Mesendoderm (in vitro differentiated cells): ENCODE measurements at regions not wholly inside any gene's neighbourhood (a gene's known extent, or its start where the extent isn't known, plus 50 kb on each side); places are given as distances from the start of the nearest gene placed in this dataset.
A peak's percentile ranks its signal among the peaks of the same experiment; 100 is the strongest.

Experiments used
- DNase-seq: peaks from one replicate; pipeline ENCODE4 v3.0.0; 2013
- H2AK5ac ChIP-seq: 2 replicates; pipeline ENCODE4 v1.6.1; 2013; ENCODE audit warnings: low read length, inconsistent platforms
- H2BK120ac ChIP-seq: 2 replicates; pipeline ENCODE4 v1.6.1; 2013; ENCODE audit warnings: low read depth, mild to moderate bottlenecking, low read length, moderate library complexity, mixed read lengths
- H2BK15ac ChIP-seq: replicated peaks from 2 replicates; pipeline ENCODE4 v1.6.1; 2013; ENCODE audit warnings: low read depth, mild to moderate bottlenecking, moderate library complexity
- H2BK5ac ChIP-seq: 2 replicates; pipeline ENCODE4 v1.6.1; 2013; ENCODE audit warnings: low read length, inconsistent platforms
- H3K18ac ChIP-seq: 2 replicates; pipeline ENCODE4 v1.6.1; 2013; ENCODE audit warnings: mild to moderate bottlenecking, low read length, mixed read lengths
- H3K23ac ChIP-seq: one replicate; pipeline ENCODE4 v1.6.1; 2013; ENCODE audit warnings: low read length
- H3K27ac ChIP-seq: 2 replicates; pipeline ENCODE4 v1.5.1; 2013; ENCODE audit warnings: low read depth, mild to moderate bottlenecking, inconsistent platforms, low read length, moderate library complexity
- H3K27me3 ChIP-seq: 2 replicates; pipeline ENCODE4 v1.6.1; 2013; ENCODE audit warnings: low read length, control low read depth, mild to moderate bottlenecking, inconsistent platforms; ENCODE audit not compliant: insufficient read depth, poor library complexity
- H3K36me3 ChIP-seq: 2 replicates; pipeline ENCODE4 v1.6.1; 2013; ENCODE audit warnings: low read length, inconsistent platforms; ENCODE audit not compliant: control insufficient read depth, insufficient read depth
- H3K4ac ChIP-seq: one replicate; pipeline ENCODE4 v1.6.1; 2013; ENCODE audit warnings: low read depth, mild to moderate bottlenecking, low read length, moderate library complexity
- H3K4me1 ChIP-seq: 2 replicates; pipeline ENCODE4 v1.6.1; 2013; ENCODE audit warnings: low read depth, low read length, inconsistent platforms; ENCODE audit not compliant: control insufficient read depth
- H3K4me2 ChIP-seq: 2 replicates; pipeline ENCODE4 v1.6.1; 2013; ENCODE audit warnings: low read length
- H3K4me3 ChIP-seq: 2 replicates; pipeline ENCODE4 v1.5.1; 2013; ENCODE audit warnings: mild to moderate bottlenecking, low read length
- H3K56ac ChIP-seq: one replicate; pipeline ENCODE4 v1.6.1; 2013; ENCODE audit warnings: low read length
- H3K79me1 ChIP-seq: 2 replicates; pipeline ENCODE4 v1.6.1; 2013; ENCODE audit warnings: low read length, inconsistent platforms
- H3K79me2 ChIP-seq: 2 replicates; pipeline ENCODE4 v1.6.1; 2013; ENCODE audit warnings: mild to moderate bottlenecking, low read length; ENCODE audit not compliant: control insufficient read depth, insufficient read depth
- H3K9ac ChIP-seq: 2 replicates; pipeline ENCODE4 v1.6.1; 2013; ENCODE audit warnings: low read length, inconsistent platforms
- H4K5ac ChIP-seq: one replicate; pipeline ENCODE4 v1.6.1; 2013; ENCODE audit warnings: low read length
- H4K8ac ChIP-seq: one replicate; pipeline ENCODE4 v1.6.1; 2013; ENCODE audit warnings: low read depth, mild to moderate bottlenecking, control low read depth, low read length, moderate library complexity
- WGBS: extraction: QIAGEN DNeasy Blood & Tissue Kit; methylation state at CpG from one replicate; pipeline ENCODE4 v1.1.7; 2013; ENCODE audit warnings: low lambda C conversion rate, missing lambda C conversion rate; ENCODE audit not compliant: insufficient coverage; ENCODE audit errors: extremely low coverage; 5-methylcytosine and 5-hydroxymethylcytosine counted together

GRCh38 chr4:186886759-186887158 lies 163.1 kb upstream of the FAT1 start:
- no peak overlapping the region for H3K9ac ChIP-seq
- H3K23ac ChIP-seq, result no peak overlapping the region
- H3K18ac ChIP-seq, result no peak overlapping the region
- no peaks in the 10 kb centered on the region for H3K27me3 ChIP-seq
- H3K27ac ChIP-seq, result no peak overlapping the region
- no peaks in the 10 kb centered on the region for H3K79me2 ChIP-seq
- H3K79me1 ChIP-seq, result no peaks in the 10 kb centered on the region
- H2BK120ac ChIP-seq, result no peak overlapping the region
- H2BK5ac ChIP-seq, result no peak overlapping the region
- peak; percentile 4 for DNase-seq
- H3K56ac ChIP-seq, result no peak overlapping the region
- no peaks in the 10 kb centered on the region for H3K4me1 ChIP-seq
- no peak overlapping the region for H2BK15ac ChIP-seq
- no peak overlapping the region for H2AK5ac ChIP-seq
- H4K5ac ChIP-seq, result no peak overlapping the region
- H3K36me3 ChIP-seq, result no peaks in the 10 kb centered on the region
- H3K4me3 ChIP-seq, result no peak overlapping the region
- WGBS, result no CpG with 5 or more reads among the region's 2 CpGs
- H3K4ac ChIP-seq, result no peak overlapping the region
- H4K8ac ChIP-seq, result no peak overlapping the region
- H3K4me2 ChIP-seq, result no peak overlapping the region

- Histone ChIP-seq H4K5ac (no peak overlapping the region), H3K18ac (no peak overlapping the region), H3K79me1 (no peaks in the 10 kb centered on the region), H2AK5ac (no peak overlapping the region), H4K8ac (no peak overlapping the region), H3K36me3 (no peaks in the 10 kb centered on the region), H3K4ac (no peak overlapping the region), H2BK5ac (no peak overlapping the region), H3K56ac (no peak overlapping the region), H2BK15ac (no peak overlapping the region), H3K4me2 (no peak overlapping the region), H3K27me3 (no peaks in the 10 kb centered on the region), H2BK120ac (no peak overlapping the region), H3K4me1 (no peaks in the 10 kb centered on the region), H3K4me3 (no peak overlapping the region), H3K23ac (no peak overlapping the region), H3K79me2 (no peaks in the 10 kb centered on the region), H3K27ac (no peak overlapping the region), H3K9ac (no peak overlapping the region)
- no CpG with 5 or more reads among the region's 6 CpGs for WGBS
- peak; percentile 39 for DNase-seq
Measured at GRCh38 chr4:186887291-186887700, 163.6 kb upstream of the FAT1 start.

- no peak overlapping the region for H2AK5ac ChIP-seq
- H4K8ac ChIP-seq, result no peak overlapping the region
- H3K79me1 ChIP-seq, result no peaks in the 10 kb centered on the region
- DNase-seq, result no peak
- no CpG with 5 or more reads among the region's 6 CpGs for WGBS
- no peak overlapping the region for H3K9ac ChIP-seq
- H3K23ac ChIP-seq, result no peak overlapping the region
- no peak overlapping the region for H3K18ac ChIP-seq
- no peak overlapping the region for H2BK5ac ChIP-seq
- H3K36me3 ChIP-seq, result no peaks in the 10 kb centered on the region
- no peak overlapping the region for H3K56ac ChIP-seq
- no peak overlapping the region for H4K5ac ChIP-seq
- no peak overlapping the region for H2BK15ac ChIP-seq
- no peak overlapping the region for H3K4me2 ChIP-seq
- no peak overlapping the region for H3K4me3 ChIP-seq
- H2BK120ac ChIP-seq, result no peak overlapping the region
- no peaks in the 10 kb centered on the region for H3K79me2 ChIP-seq
- H3K4me1 ChIP-seq, result no peaks in the 10 kb centered on the region
- no peak overlapping the region for H3K4ac ChIP-seq
- H3K27ac ChIP-seq, result no peak overlapping the region
- H3K27me3 ChIP-seq, result no peaks in the 10 kb centered on the region
Measured at GRCh38 chr4:186887752-186888151, 164.1 kb upstream of the FAT1 start.

GRCh38 chr4:186889876-186890643 lies 166.4 kb upstream of the FAT1 start:
- H2BK5ac ChIP-seq, result no peak overlapping the region

GRCh38 chr4:186891859-186892486 lies 168.3 kb upstream of the FAT1 start:
- Histone ChIP-seq H4K5ac (no peak overlapping the region), H2BK15ac (no peak overlapping the region), H2AK5ac (no peak overlapping the region), H2BK5ac (no peak overlapping the region), H3K79me2 (no peaks in the 10 kb centered on the region), H3K36me3 (no peaks in the 10 kb centered on the region), H3K18ac (no peak overlapping the region), H3K27me3 (no peaks in the 10 kb centered on the region), H2BK120ac (no peak overlapping the region), H3K4ac (no peak overlapping the region), H3K56ac (no peak overlapping the region), H3K4me2 (no peak overlapping the region), H3K4me3 (no peak overlapping the region), H3K23ac (no peak overlapping the region), H4K8ac (no peak overlapping the region), H3K4me1 (no peaks in the 10 kb centered on the region), H3K79me1 (no peaks in the 10 kb centered on the region), H3K27ac (no peak overlapping the region), H3K9ac (no peak overlapping the region)
- no CpG with 5 or more reads among the region's 12 CpGs for WGBS
- DNase-seq, result no peak

More at GRCh38 chr4:186889876-186890643, 166.4 kb upstream of the FAT1 start:
- Histone ChIP-seq H3K27ac (no peak overlapping the region), H4K5ac (no peak overlapping the region), H3K79me2 (no peaks in the 10 kb centered on the region), H3K4me3 (no peak overlapping the region), H3K36me3 (no peaks in the 10 kb centered on the region), H3K56ac (no peak overlapping the region), H3K79me1 (no peaks in the 10 kb centered on the region), H4K8ac (no peak overlapping the region), H2AK5ac (no peak overlapping the region), H3K23ac (no peak overlapping the region), H3K4ac (no peak overlapping the region), H3K4me1 (no peaks in the 10 kb centered on the region), H2BK120ac (no peak overlapping the region), H3K9ac (no peak overlapping the region), H2BK15ac (no peak overlapping the region), H3K18ac (no peak overlapping the region), H3K4me2 (no peak overlapping the region), H3K27me3 (no peaks in the 10 kb centered on the region)
- DNase-seq, result no peak
- WGBS, result no CpG with 5 or more reads among the region's 46 CpGs
